GM19372 (cell line): ENCODE measurements at regions not wholly inside any gene's neighbourhood (a gene's known extent, or its start where the extent isn't known, plus 50 kb on each side); places are given as distances from the start of the nearest gene placed in this dataset.

Experiments
- ATAC-seq: cut with Tn5 transposase; IDR thresholded peaks from one replicate; pipeline ENCODE4 v1.9.1; 2021; ENCODE audit warnings: mild to moderate bottlenecking, low read depth, moderate library complexity; ENCODE audit not compliant: unreplicated experiment

DNA sequence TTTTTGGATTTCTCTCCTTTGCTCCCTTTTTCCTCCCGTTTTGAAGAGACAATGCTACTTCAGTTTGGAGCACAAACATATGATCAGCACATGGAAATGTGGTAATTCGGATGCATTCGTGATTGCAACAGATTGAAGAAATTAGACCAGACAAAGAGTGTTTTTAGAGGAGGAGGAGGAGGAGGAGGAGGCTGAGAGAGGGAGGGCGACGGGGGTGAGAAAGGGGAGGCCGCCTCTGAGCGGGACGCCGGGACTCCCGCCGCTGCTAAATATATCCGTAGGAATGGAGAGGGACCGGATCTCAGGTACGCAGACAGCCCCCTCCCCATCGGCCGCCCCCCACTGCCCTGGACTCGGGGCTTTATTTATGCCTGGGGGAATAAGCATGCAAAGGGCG, 179.3 kb downstream of the SEC14L1 start:
- no peak for ATAC-seq

DNA sequence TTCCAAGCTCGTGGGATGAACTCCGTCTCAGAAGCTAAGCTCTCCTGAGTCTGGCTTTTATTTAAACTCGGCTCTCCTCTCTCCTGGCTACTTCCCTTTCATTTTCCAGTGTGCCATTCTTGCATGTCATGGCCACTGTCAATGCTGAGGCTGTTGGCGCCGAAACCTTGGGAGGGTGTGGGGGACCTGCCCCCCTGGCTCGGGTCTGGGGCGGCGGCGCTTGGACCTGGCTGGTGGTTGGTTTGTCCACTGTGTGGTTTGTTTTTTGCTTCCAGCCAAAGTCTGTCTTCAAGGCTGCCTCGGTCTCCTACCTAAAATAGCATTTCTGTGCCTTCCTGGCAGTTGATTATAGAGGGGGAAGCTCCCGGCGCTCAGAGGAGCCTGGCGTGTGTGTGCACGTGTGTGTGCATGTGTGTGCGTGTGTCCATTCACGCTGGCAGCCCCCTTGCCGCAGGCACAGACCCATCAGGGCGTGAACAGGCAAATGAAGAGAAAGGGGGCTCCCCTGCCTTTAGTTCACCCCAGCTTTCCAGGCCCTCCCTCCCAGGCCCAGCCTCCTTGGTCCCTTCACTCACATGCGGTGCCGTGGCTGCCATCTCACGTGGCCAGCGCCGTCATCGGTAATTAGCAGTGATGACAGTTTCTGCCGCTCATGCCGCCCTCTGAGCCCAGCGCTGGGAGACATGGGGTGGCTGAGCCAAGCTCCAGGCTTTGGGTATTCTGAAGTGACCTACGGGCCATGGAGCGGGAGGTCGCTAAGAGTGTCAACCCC, 179.9 kb downstream of the SEC14L1 start:
- no peak for ATAC-seq

DNA sequence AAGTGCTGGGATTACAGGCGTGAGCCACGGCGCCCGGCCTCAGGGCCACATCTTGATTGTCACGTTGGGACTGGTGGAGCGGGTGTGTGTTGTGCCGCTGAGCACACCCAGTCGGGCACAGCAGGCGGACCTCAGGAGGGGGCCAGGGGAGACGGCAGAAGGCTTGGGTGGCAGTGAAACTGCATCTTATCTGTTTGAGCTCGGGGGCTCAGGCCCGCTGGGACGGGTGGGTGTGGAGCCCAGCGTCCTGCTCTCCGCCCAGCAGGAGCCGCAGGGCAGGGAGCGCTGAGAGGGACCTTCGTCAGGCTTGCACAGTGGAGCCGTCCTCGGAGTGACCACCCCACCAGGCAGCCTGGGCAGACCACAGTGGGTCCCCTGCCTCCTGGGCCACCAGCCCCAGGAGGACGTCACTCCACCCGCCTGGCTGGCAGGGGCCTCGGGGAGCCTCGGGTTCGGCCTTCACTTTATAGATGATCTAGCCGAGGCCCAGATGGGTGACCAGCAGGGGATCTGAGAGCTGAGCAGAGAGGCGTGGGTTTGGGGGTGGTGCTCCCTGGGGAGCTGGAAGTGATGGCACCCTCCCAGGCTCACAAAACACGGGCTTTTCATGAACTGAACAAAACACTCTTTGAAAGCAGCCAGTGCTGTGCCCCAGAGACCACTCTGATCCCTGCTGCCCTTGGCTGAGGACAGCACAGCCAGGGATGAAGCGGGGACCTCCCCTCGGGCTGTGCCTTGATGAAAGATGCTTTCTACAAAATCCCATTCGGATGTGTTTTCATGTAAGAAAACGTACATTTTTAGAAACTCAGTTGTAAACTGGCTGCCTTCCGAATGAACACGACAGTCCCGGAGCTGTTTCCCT, 181.1 kb downstream of the SEC14L1 start:
- ATAC-seq, result no peak

DNA sequence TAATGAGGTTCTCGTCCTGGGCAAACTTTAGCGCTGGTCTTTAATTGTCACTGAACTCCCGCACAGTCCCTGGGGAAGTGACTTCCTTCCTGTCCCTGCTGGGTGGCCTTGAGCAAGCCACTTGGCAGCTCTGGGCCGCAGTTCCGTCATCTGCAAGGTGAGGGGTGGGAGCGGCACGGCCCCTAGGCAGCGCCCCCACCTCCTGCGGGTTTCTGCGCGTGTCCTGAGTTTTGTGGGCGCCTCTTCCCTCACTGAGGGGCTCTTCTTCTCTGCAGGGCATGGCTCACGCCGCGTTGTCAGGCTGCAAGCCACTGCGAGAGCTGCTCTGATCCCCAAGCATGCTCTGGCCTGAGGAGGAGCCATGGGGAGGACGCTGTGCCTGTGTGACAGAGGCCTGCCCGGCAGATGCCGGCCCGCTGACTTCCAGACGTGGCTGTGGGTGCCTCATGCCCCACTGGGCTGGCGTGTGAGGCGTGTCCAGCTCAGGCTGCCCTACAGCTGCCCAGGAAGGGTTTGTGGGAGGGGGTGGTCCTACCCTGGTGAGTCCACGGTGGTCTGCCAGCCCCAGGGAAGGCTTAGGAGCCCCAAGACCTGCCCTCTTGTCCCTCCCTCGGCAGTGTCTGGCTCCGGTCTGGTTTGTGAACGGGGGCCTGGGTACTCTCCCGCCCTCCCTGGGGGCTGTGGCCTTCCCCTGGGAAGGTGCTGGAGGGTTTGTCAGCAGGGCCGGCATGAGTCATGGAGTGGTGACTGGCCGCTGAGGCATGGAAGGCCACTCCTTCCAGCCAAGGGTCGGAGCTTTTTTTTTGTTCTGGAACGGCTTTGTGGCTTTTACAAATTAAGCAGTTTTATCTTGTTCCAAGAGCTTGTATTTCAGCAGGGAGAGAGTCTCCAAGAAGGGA, 182.0 kb downstream of the SEC14L1 start:
- no peak for ATAC-seq

DNA sequence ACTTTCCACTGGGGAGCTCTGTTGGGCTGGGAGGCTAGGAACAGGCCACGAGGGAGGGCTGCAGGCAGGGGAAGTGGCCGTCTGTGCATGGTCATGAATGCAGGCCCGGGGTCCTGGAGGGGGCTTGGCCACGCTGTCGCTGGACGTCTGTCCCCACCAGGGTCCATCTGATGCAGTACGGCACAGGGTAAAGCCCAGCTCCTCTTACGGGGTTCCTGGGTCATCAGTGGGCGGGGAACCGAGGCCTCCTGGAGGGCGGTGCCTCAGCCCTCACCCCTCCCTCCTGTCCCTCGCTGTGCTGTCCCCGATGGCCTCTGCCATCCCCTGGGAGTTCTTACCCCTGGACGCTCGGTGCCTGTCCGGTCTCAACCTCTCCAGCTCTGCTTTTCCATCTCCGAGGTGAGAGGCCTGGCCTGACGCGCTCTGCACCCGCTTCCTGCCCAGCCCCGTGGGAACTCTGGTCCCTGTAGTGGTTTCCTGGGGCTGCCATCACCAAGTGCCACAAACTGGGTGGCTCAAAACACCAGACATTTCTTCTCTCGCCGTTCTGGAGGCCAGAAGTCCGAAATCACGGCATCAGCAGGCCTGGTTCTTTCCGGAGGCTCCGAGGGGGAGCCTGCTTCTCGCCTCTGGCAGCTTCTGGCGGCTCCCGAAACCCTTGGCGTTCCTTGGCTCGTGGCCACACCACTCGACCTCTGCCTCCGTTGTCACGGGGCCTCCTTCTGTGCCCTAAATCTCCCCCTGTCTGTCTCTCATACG, 182.8 kb downstream of the SEC14L1 start:
- ATAC-seq, result no peak

DNA sequence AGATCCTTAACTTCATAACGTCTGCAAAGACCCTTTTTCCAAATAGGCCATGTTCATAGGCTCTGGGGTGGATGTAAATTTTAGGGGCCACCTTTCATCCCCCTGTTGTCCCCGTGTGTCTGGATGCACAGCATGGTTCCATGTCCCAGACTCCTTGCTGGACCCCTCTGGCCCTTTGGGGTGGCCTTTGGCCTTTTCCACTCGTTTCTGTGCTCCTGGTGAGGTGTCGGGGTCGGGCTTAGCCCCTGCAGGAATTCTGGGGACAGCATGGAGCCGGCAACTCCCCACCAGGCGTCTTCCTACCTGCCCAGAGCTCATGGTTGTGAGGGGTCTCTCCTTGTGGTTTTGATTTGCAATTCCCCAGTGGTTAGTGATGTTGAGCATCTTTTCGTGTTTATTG, 183.5 kb downstream of the SEC14L1 start:
- no peak for ATAC-seq

DNA sequence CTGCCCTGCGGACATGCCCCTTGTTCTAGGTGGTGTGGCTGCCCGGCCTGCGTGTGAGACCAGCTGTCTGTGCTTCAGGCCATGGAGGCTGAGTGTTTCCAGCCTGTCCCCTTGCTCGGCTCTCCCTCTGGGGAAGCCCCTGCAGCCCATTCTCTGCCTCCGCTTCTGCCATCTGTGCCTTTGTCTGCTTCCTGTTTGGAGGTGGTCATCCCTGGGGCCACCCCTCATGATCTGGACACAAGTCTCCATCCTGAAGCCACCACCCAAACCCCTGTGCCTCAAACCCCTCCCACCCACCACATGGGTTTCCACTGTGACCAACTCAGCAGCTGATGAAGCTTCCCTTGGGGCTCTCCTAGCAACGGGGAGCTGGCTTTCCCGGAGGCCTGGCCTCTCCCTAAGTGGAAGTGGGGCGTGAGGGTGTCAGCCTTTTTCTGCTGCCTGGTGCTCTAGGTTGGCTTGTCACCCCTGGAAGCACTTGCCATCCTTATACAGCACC, 184.9 kb downstream of the SEC14L1 start:
- ATAC-seq, result peak; percentile 19

DNA sequence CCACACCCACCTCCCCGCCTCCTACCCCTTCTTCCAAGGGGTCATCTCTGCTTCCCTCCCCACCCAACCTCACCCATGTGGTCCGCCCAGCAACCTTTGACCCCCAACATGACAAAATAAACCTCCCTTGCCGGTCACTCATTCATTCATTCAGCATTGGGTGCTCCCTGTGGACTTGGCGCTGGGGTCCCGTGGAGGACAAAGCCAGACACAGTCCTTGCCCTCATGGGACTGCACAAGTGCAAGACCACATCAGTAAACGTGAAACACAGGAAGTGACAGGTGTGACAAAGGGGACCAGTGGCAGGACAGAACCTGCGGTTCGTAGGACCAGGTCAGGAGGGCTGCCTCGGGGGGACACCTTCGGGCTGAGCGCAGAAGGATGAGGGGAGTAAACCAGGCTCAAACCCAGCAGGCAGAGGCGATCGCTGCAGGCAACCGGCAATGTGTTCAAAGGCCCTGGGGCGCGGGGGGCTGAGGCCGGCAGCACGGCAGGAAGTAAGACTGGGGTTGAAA, 185.4 kb downstream of the SEC14L1 start:
- no peak for ATAC-seq

DNA sequence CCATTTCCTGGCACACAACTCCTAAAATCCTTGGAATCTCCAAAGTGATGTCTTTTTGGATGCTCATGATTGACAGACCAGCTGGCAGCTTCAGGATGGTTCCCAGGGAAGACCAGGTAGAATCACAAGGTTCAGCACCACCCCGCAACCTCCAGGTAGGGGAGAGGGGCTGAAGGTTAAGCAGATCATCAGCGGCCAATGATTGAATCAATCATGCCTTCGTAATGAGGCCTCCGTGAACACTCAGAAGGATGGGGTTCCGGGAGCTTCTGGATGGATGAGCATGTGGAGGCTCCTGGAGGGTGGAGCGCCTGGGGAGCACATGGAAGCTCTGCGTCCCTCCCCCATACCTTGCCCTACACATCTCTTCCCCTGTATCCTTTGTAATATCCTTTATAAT, 185.9 kb downstream of the SEC14L1 start:
- ATAC-seq, result no peak

DNA sequence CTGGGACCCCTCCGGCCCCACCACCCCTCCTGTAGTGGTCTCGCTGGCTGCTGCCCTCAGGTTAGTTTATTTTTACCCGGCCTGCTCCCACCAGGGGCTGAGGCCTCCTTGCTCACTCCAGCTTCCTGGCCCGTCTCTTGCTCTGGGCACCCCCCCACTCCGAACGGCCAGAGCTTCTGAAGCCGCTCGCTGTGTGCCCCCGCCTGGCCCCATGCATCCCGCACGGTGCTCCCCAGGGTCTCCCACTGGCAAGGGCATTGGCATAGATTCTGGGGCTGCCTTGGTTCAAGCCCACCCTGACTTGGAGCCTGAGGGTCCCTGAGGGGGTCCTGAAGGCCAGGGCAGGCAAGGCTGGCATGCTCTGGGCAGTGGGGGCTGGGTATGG, 186.4 kb downstream of the SEC14L1 start:
- no peak for ATAC-seq

DNA sequence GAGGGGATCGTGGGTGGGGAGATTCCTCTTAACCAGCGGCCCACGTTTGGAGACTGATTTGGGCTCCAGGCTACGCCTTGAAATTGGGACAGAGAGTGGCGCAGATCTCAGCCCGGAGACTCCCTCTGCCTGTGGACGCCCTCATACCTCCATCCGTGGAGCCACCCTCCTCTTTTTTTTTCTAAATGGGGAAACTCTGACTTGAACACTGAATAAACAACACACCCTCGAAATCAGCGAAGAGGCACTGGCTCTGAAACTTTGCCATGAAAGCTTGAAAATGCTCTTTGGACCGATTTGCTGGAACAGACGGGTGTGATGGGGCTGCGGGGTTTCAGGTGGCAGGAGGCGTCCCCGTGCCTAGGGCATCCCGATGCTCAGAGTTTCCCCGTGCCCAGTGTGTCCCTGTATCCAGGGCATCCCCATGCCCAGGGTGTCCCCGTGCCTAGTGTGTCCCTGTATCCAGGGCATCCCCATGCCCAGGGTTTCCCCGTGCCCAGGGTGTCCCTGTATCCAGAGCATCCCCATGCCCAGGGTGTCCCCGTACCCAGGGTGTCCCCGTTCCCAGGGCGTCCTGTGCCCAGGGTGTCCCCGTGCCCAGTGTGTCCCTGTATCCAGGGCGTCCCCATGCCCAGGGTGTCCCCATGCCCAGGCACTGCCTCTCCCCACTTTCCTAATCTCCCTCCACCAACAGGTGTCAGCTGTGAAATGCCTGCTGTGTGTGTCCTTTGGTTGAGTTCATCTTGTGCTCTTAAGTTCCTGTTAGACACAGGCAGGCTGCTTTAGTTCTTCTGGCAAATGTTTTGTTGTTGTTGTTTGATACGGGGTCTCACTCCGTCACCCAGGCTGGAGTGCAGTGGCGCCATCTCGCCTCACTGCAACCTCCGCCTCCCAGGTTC, 187.0 kb downstream of the SEC14L1 start:
- no peak for ATAC-seq

DNA sequence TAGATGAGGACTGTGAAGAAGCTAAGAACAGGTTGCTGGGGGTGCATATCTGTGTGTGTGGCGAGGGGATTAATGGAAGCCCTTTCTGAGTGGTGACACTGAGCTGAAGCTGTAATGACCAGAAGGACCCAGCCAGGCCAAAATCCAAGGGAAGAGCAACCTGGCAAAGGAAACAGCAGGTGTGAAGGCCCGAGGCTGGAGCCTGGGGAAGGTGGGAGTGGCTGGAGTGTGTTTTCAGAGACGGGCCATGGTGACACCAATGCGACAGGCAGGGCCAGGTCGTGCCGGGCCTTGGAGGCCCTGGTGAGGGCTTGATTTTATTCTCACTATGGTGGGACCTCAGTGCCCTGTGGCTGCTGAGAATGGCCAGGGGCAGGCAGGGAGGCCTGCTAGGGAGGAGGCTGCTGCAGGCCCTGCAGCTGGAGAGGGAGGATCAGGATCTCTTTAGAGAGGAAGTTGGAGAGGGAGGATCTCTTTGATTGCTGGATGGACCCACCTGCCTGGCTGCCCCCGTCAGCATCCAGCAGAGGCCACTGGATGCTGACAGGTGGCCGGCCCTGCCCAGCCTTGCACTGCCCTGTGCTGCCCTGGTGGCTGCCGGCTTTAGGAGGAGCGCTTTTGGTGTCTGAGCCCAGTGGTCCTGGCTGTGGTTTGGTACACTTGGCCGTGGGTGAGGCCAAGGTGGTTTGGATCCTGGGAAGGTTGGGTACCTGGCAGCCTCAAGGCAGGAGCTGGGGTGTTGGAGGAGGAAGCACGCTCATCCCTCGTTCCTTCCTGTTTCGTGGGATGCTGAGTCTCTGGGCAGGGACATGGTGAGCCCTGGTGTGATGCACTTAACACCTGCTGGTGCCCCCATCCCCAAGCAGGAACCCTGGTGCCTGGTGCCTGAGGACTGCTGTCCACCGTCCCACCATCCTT, 188.3 kb downstream of the SEC14L1 start:
- ATAC-seq, result no peak

DNA sequence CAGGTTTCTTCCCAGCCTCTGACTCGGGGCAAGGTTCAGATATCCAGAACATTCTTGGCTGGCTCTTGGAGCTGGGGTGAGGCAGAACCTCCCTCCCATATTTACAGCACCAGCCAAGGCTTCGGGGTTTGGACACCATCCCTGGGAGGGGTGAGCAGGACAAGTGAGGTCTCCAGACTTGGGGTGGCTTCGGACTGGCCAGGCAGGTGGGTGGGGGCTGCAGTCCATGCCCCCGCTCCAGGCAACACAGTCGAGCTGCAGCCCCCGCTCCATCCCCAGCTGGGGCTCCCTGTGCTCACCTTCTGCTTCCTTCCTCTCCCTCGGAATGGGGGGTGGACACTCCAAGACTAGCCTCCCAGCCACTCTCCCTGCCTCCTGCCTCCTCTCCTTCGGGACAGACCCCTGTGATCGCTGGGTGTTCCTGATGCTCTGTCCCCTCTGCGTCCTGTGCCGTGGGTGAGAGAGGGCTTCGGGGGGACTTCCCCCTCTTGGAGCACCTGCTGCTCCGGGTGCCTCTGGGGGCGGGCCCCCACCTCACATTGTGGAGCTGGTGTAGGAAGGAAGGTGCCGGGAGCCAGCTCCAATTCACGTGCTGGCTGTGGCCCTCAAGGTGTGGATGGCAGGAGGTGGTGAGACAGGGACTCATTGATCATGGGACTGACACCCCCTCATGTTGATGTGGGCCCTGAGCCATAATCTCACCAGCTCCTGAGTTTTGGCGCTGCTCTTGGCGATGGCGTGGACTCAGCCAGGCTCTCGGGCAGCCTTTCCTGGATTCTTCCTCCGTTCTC, 189.2 kb downstream of the SEC14L1 start:
- no peak for ATAC-seq

DNA sequence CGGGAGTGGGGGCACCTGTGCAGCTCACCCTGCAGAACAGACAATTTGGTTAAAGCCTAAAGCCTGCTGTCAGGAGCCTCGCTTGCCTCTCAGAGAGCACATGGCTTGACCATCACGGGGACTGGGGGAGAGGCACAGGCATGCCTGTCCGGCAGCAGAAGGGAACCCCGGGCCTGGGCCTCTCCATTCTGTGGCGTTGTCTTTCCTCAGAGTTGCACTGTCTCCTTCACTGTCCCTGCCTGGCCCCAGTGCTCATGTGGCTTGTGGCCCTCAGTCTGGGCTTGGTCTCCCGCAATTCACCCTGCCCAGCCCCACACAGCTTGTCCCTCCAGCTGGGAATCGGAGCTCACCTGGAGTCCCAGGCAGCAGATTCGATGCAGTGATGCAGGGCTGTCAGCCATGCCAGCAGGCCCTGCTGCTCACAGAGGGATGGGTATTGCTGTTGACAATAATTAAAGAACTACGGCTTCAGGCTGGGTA, 189.9 kb downstream of the SEC14L1 start:
- ATAC-seq, result no peak

DNA sequence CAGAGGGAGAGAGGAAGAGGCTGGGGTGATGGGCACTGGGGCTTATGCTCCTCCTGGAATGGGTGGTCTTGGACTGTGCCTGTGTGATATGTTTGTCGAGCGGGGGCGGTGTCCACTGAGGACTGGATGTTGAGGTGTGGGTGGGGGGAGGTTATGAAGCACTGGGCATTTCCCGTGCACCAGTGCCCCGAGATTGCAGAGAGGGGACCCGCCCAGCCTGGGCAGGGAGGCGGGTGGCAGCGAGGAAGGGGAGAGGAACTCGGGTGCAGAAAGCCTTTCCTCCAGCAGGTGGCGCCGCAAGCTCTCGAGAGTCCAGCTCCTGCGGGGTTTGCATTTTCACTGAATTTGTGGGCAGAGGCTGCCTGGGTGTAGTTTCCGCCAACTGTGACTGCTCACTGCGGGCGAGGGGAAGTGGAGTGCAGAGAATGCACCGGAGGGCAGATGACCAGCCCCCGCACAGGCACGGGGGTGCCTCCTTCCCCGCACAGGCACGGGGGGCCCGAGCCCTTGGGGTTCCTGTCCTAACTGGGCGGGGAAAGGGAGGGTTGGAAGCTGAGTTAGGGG, 190.6 kb downstream of the SEC14L1 start:
- ATAC-seq, result peak; percentile 75
